Sigmoid colon (tissue), 6 donors: ENCODE measurements at regions not wholly inside any gene's neighbourhood (a gene's known extent, or its start where the extent isn't known, plus 50 kb on each side); places are given as distances from the start of the nearest gene placed in this dataset.

Experiments used
- DNase-seq: peaks from one replicate; pipeline ENCODE4 v3.0.0-alpha.2; 2019
- H3K27ac ChIP-seq, 4 donors: fragments of 200-600 bp; sonication (generic); one replicate each; pipeline ENCODE4 v1.5.1; 2016 to 2019; ENCODE audit warnings: mild to moderate bottlenecking in 1 of 4
- H3K27me3 ChIP-seq, 3 donors: fragments of 200-600 bp; sonication (generic); one replicate each; pipeline ENCODE4 v1.5.1; 2019; ENCODE audit warnings: mild to moderate bottlenecking in 1 of 3
- H3K36me3 ChIP-seq, 4 donors: fragments of 200-600 bp; sonication (generic); one replicate each; pipeline ENCODE4 v1.5.1; 2016 to 2019
- H3K4me1 ChIP-seq, 4 donors: fragments of 200-600 bp; sonication (generic); one replicate each; pipeline ENCODE4 v1.5.1; 2017 to 2019
- H3K4me3 ChIP-seq, 4 donors: fragments of 200-600 bp; sonication (generic); one replicate each; pipeline ENCODE4 v1.5.1; 2017 to 2019; ENCODE audit warnings: mild to moderate bottlenecking in 2 of 4, moderate library complexity in 1 of 4
- H3K9me3 ChIP-seq, 4 donors: fragments of 200-600 bp in 3 of 4; sonication (generic) in 3 of 4; one replicate each; pipeline versions ENCODE4 v1.5.1 to v1.6.1; 2013 to 2019
- EP300 ChIP-seq, 4 donors: sonication (generic); formaldehyde crosslinking; IDR thresholded peaks; one replicate each; pipeline ENCODE4 v1.6.1; 2017; ENCODE audit warnings: antibody characterized with exemption in 4 of 4
- POLR2A ChIP-seq, 2 donors: fragments of 450-650 bp; IDR thresholded peaks; one replicate each; pipeline ENCODE4 v1.6.1; 2016; ENCODE audit warnings: antibody characterized with exemption in 2 of 2, mild to moderate bottlenecking in 2 of 2, moderate library complexity in 2 of 2
- POLR2AphosphoS5 ChIP-seq, 4 donors: sonication (generic); formaldehyde crosslinking; IDR thresholded peaks; one replicate each; pipeline ENCODE4 v1.6.1; 2017; ENCODE audit warnings: antibody characterized with exemption in 4 of 4
- WGBS, 2 donors: extraction: QIAGEN DNeasy Blood & Tissue Kit; methylation state at CpG; one replicate each; pipeline ENCODE4 v1.1.7; 2013; 5-methylcytosine and 5-hydroxymethylcytosine counted together
- intact Hi-C: fragments of 100-400 bp; cut with DNase I; formaldehyde crosslinking; loops from one replicate; pipeline ENCODE4 v1.15.1; 2023
- TF ChIP-seq, protein P1 (sequence below), 4 experiments: fragments of 450-650 bp in 3 of 4; fragments of 200-600 bp in 1 of 4; IDR thresholded peaks; one replicate each; pipeline ENCODE4 v1.5.1; 2016 to 2019; ENCODE audit warnings: antibody characterized with exemption in 4 of 4, mild to moderate bottlenecking in 3 of 4, moderate library complexity in 2 of 4
- donor health status: healthy with polysubstance abuse.
- donor health status: healthy.

DNA sequence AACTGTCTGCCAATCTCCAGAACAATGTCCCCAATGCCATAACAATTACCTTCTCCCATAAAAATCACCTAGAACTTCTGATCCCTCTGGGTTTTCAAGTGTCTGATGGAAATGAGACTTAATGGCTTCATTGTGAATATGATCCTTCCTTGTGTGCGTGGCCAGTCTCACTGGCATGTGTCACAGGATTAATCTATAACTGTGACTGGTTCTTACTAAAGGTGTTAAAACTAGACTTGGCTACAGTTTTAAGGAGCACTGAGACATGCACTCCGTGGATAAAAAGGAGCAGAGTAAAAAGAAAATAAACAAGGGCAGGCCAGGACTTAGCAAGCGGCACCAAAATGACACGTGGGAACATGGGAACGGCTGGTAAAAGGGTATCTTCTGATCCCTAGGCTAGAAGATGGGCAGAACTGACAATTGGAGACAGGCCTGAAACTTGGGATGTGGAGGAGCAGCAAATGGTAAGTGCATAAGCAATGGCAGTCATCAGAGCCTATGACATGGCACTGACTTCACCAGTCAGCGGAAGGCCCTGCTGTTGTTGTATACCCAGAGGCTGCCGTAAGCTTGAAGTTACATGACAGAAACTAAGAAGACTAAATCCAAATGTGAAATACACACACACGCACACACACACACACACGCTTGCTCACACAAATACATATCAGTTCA, 256.6 kb upstream of the NOCT start:
- WGBS, 2 donors = 85 to 89% methylated on average over 9 of the region's 9 CpGs
- TF ChIP-seq EP300 (IDR thresholded peaks at IDR 0.05) = no peak
- TF ChIP-seq POLR2AphosphoS5 (IDR thresholded peaks at IDR 0.05) = no peak
- TF ChIP-seq POLR2A (IDR thresholded peaks at IDR 0.05) = no peak
- TF ChIP-seq, protein P1, sequence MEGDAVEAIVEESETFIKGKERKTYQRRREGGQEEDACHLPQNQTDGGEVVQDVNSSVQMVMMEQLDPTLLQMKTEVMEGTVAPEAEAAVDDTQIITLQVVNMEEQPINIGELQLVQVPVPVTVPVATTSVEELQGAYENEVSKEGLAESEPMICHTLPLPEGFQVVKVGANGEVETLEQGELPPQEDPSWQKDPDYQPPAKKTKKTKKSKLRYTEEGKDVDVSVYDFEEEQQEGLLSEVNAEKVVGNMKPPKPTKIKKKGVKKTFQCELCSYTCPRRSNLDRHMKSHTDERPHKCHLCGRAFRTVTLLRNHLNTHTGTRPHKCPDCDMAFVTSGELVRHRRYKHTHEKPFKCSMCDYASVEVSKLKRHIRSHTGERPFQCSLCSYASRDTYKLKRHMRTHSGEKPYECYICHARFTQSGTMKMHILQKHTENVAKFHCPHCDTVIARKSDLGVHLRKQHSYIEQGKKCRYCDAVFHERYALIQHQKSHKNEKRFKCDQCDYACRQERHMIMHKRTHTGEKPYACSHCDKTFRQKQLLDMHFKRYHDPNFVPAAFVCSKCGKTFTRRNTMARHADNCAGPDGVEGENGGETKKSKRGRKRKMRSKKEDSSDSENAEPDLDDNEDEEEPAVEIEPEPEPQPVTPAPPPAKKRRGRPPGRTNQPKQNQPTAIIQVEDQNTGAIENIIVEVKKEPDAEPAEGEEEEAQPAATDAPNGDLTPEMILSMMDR (IDR thresholded peaks at IDR 0.05) = no peak
- Histone ChIP-seq H3K27ac (no peak overlapping the region), H3K36me3 (no peaks in the 10 kb centered on the region), H3K27me3 (no peaks in the 10 kb centered on the region), H3K4me1 (no peaks in the 10 kb centered on the region), H3K4me3 (no peak overlapping the region), H3K9me3 (no peaks in the 10 kb centered on the region)
- intact Hi-C loops = no loop called here
- no peak for DNase-seq

DNA sequence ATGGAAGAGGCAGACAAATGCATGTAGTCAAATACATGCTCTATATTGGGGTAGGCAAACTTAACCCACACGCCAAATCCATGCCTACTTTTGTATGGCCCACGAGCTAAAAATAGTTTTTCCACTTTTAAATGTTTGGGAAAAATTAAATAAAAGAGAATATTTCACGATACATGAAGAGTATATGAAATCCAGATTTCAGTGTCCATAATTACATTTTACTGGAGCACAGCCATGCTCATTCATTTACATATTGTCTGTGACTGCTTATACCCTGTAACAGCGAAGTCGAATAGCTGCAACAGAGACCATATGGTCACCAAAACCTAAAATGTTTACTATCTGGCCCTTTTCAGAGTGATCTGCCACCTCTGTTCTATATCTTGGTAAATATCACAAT, 257.4 kb upstream of the NOCT start:
- WGBS, 2 donors = 84 to 85% methylated on average over 5 of the region's 5 CpGs
- intact Hi-C loops = no loop called here
- H3K9me3 ChIP-seq = no peaks in the 10 kb centered on the region

GRCh38 chr4:138757432-138757831, 258.1 kb upstream of the NOCT start:
- Histone ChIP-seq H3K9me3 (no peaks in the 10 kb centered on the region), H3K27ac (no peak overlapping the region), H3K4me1 (no peaks in the 10 kb centered on the region), H3K27me3 (no peaks in the 10 kb centered on the region), H3K4me3 (no peak overlapping the region), H3K36me3 (no peaks in the 10 kb centered on the region)
- DNase-seq = no peak
- 78 to 84% methylated on average over 4 of the region's 4 CpGs for WGBS, 2 donors
- intact Hi-C loops = no loop called here
- TF ChIP-seq POLR2A (IDR thresholded peaks at IDR 0.05) = no peak
- TF ChIP-seq, protein P1 (IDR thresholded peaks at IDR 0.05) = no peak
- TF ChIP-seq POLR2AphosphoS5 (IDR thresholded peaks at IDR 0.05) = no peak
- no peak for TF ChIP-seq EP300 (IDR thresholded peaks at IDR 0.05)

More for the DNA sequence above, 257.4 kb upstream of the NOCT start:
- Histone ChIP-seq H3K4me1 (no peaks in the 10 kb centered on the region), H3K4me3 (no peak overlapping the region), H3K36me3 (no peaks in the 10 kb centered on the region), H3K27me3 (no peaks in the 10 kb centered on the region), H3K27ac (no peak overlapping the region)
- TF ChIP-seq POLR2A (IDR thresholded peaks at IDR 0.05) (no peak), POLR2AphosphoS5 (IDR thresholded peaks at IDR 0.05) (no peak), EP300 (IDR thresholded peaks at IDR 0.05) (no peak)
- TF ChIP-seq, protein P1 (IDR thresholded peaks at IDR 0.05) = no peak
- no peak for DNase-seq

DNA sequence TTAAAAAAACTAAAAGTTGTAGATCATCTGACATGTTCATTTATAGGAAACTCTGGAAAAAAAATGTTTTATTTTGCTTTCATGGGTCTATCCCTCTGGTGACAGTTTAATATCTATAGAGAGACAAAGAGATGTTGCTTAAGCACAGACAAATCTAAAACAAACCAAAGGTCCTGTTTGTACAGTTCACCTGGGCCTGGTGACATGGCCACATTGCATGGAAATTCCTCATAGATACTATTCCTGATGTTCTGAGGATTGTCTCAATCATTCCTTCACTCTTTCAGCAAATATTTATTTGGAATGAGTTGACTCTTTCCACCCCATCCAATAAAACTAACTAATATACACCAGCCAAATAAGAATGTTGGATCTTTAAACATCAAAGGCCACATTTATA, 259.1 kb upstream of the NOCT start:
- TF ChIP-seq, protein P1 (IDR thresholded peaks at IDR 0.05) = no peak
- TF ChIP-seq POLR2A (IDR thresholded peaks at IDR 0.05) (no peak), EP300 (IDR thresholded peaks at IDR 0.05) (no peak), POLR2AphosphoS5 (IDR thresholded peaks at IDR 0.05) (no peak)
- Histone ChIP-seq H3K4me3 (no peak overlapping the region), H3K9me3 (no peaks in the 10 kb centered on the region), H3K4me1 (no peaks in the 10 kb centered on the region), H3K27ac (no peak overlapping the region), H3K36me3 (no peaks in the 10 kb centered on the region), H3K27me3 (no peaks in the 10 kb centered on the region)
- intact Hi-C loops = no loop called here
- no peak for DNase-seq

DNA sequence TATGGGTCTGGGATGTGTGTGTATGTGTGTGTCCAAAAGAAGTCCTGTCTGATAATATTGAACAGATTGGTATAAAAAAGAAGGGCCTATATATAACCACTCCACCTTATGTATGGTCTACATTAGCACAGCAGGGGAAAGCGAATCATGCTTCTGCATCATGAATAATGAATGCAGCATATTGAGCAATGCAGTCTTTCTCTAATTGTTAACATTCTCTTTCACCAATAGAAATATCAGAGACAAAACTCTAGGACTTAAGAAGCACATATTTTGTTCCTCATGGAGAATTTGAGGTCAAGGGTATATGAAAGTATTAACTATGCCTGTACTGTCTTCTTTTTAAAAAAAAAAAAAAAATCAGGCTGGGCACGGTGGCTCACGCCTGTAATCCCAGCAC, 264.3 kb upstream of the NOCT start:
- intact Hi-C loops = no loop called here
- Histone ChIP-seq H3K36me3 (no peaks in the 10 kb centered on the region), H3K9me3 (no peaks in the 10 kb centered on the region), H3K4me3 (no peak overlapping the region), H3K27me3 (no peaks in the 10 kb centered on the region), H3K27ac (no peak overlapping the region), H3K4me1 (no peaks in the 10 kb centered on the region)
- 92 to 94% methylated on average over 3 of the region's 3 CpGs for WGBS, 2 donors
- no peak for DNase-seq
- no peak for TF ChIP-seq POLR2A (IDR thresholded peaks at IDR 0.05)
- TF ChIP-seq POLR2AphosphoS5 (IDR thresholded peaks at IDR 0.05) = no peak
- no peak for TF ChIP-seq EP300 (IDR thresholded peaks at IDR 0.05)
- TF ChIP-seq, protein P1 (IDR thresholded peaks at IDR 0.05) = no peak
